ENCODE measurements at regions not wholly inside any gene's neighbourhood (a gene's known extent, or its start where the extent isn't known, plus 50 kb on each side); places are given as distances from the start of the nearest gene placed in this dataset.

- Mint-ChIP-seq H3K4me1 (ENCODE audit: low read depth) (no peaks in the 10 kb centered on the region), H3K9me3 (ENCODE audit: low read depth) (peaks cover 12% of the 10 kb centered on the region), H3K4me3 (ENCODE audit: low read depth) (no peak overlapping the region), H3K27ac (no peak overlapping the region), H3K27me3 (no peaks in the 10 kb centered on the region), H3K36me3 (ENCODE audit: insufficient read depth) (no peaks in the 10 kb centered on the region)
- no peak for DNase-seq (ENCODE audit: low spot score, unreplicated experiment)
- TF ChIP-seq CTCF (IDR thresholded peaks at IDR 0.05; ENCODE audit: unreplicated experiment) = no peak
Measured at GRCh38 chr5:166045961-166046360, 2245.5 kb upstream of the WWC1 start.

- H3K9me3 Mint-ChIP-seq (ENCODE audit: low read depth) = peaks cover 8% of the 10 kb centered on the region
- H3K27ac Mint-ChIP-seq = no peak overlapping the region
- H3K4me3 Mint-ChIP-seq (ENCODE audit: low read depth) = no peak overlapping the region
- DNase-seq (ENCODE audit: low spot score, unreplicated experiment) = no peak
- TF ChIP-seq CTCF (IDR thresholded peaks at IDR 0.05; ENCODE audit: unreplicated experiment) = no peak
- no peaks in the 10 kb centered on the region for H3K36me3 Mint-ChIP-seq (ENCODE audit: insufficient read depth)
- H3K4me1 Mint-ChIP-seq (ENCODE audit: low read depth) = no peaks in the 10 kb centered on the region
- no peaks in the 10 kb centered on the region for H3K27me3 Mint-ChIP-seq
Measured at GRCh38 chr5:166046956-166047355, 2244.5 kb upstream of the WWC1 start.

- Mint-ChIP-seq H3K4me3 (ENCODE audit: low read depth) (no peak overlapping the region), H3K27me3 (no peaks in the 10 kb centered on the region), H3K36me3 (ENCODE audit: insufficient read depth) (no peaks in the 10 kb centered on the region), H3K9me3 (ENCODE audit: low read depth) (no peaks in the 10 kb centered on the region), H3K27ac (no peak overlapping the region), H3K4me1 (ENCODE audit: low read depth) (no peaks in the 10 kb centered on the region)
- no peak for TF ChIP-seq CTCF (IDR thresholded peaks at IDR 0.05; ENCODE audit: unreplicated experiment)
- DNase-seq (ENCODE audit: low spot score, unreplicated experiment) = no peak
Measured at GRCh38 chr5:166050531-166050930, 2240.9 kb upstream of the WWC1 start.

- H3K36me3 Mint-ChIP-seq (ENCODE audit: insufficient read depth) = no peaks in the 10 kb centered on the region
Measured at GRCh38 chr5:166058660-166059059, 2232.8 kb upstream of the WWC1 start.

GRCh38 chr5:166062094-166062493 is 2229.4 kb upstream of the WWC1 start:
- Mint-ChIP-seq H3K27me3 (no peaks in the 10 kb centered on the region), H3K27ac (no peak overlapping the region), H3K9me3 (ENCODE audit: low read depth) (no peaks in the 10 kb centered on the region), H3K4me3 (ENCODE audit: low read depth) (no peak overlapping the region), H3K4me1 (ENCODE audit: low read depth) (peaks cover 9% of the 10 kb centered on the region), H3K36me3 (ENCODE audit: insufficient read depth) (no peaks in the 10 kb centered on the region)
- TF ChIP-seq CTCF (IDR thresholded peaks at IDR 0.05; ENCODE audit: unreplicated experiment) = no peak
- no peak for DNase-seq (ENCODE audit: low spot score, unreplicated experiment)

More at GRCh38 chr5:166058660-166059059, 2232.8 kb upstream of the WWC1 start:
- TF ChIP-seq CTCF (IDR thresholded peaks at IDR 0.05; ENCODE audit: unreplicated experiment) = no peak
- no peaks in the 10 kb centered on the region for H3K27me3 Mint-ChIP-seq
- no peaks in the 10 kb centered on the region for H3K9me3 Mint-ChIP-seq (ENCODE audit: low read depth)
- H3K27ac Mint-ChIP-seq = no peak overlapping the region
- no peak overlapping the region for H3K4me3 Mint-ChIP-seq (ENCODE audit: low read depth)
- no peak for DNase-seq (ENCODE audit: low spot score, unreplicated experiment)
- H3K4me1 Mint-ChIP-seq (ENCODE audit: low read depth) = peaks cover 9% of the 10 kb centered on the region
